ENCODE measurements at regions not wholly inside any gene's neighbourhood (a gene's known extent, or its start where the extent isn't known, plus 50 kb on each side); places are given as distances from the start of the nearest gene placed in this dataset.

DNA sequence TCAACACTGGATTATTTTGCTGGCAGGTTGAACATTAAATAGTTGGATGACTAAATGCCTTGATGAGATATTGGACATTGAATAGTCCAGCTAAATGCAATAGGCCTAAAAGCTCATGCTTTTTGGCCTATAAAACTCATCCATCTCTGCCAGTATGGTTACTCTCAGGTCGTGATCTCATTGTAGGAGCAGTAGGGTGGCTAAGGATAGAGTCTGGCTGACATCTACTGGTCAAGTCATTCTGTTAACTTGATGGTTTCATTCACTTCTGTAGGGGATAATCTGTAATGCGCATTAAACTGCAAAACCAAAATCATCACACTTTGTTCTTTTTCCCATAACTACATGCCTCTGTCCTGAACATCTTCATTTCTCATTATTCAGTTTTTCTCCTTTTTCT lies 227.0 kb downstream of the DKK2 start:
- TF ChIP-seq, protein P1, sequence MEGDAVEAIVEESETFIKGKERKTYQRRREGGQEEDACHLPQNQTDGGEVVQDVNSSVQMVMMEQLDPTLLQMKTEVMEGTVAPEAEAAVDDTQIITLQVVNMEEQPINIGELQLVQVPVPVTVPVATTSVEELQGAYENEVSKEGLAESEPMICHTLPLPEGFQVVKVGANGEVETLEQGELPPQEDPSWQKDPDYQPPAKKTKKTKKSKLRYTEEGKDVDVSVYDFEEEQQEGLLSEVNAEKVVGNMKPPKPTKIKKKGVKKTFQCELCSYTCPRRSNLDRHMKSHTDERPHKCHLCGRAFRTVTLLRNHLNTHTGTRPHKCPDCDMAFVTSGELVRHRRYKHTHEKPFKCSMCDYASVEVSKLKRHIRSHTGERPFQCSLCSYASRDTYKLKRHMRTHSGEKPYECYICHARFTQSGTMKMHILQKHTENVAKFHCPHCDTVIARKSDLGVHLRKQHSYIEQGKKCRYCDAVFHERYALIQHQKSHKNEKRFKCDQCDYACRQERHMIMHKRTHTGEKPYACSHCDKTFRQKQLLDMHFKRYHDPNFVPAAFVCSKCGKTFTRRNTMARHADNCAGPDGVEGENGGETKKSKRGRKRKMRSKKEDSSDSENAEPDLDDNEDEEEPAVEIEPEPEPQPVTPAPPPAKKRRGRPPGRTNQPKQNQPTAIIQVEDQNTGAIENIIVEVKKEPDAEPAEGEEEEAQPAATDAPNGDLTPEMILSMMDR (IDR thresholded peaks at IDR 0.05; ENCODE audit: extremely low read depth in 1 of 2, insufficient read depth in 1 of 2, low read depth in 1 of 2, low read length in 2 of 2), result peak; percentile 27 to 30
- TF ChIP-seq EZH2 (IDR thresholded peaks at IDR 0.05; ENCODE audit: borderline replicate concordance, low read depth, low read length, severe bottlenecking) (no peak), POLR2A (IDR thresholded peaks at IDR 0.05; ENCODE audit: low read depth, low read length) (no peak)

All from endothelial cell of umbilical vein (primary cell).